Breast epithelium (tissue), 4 donors: ENCODE measurements at regions not wholly inside any gene's neighbourhood (a gene's known extent, or its start where the extent isn't known, plus 50 kb on each side); places are given as distances from the start of the nearest gene placed in this dataset.

Experiments used
- DNase-seq, 2 donors: peaks; one replicate each; pipeline ENCODE4 v3.0.0-alpha.2; 2019; ENCODE audit warnings: low spot score in 2 of 2
- H3K27ac ChIP-seq, 2 donors: fragments of 200-600 bp; sonication (generic) in 1 of 2; one replicate each; pipeline ENCODE4 v1.5.1; 2016 to 2019; ENCODE audit warnings: mild to moderate bottlenecking in 1 of 2
- H3K27me3 ChIP-seq, 2 donors: fragments of 200-600 bp; sonication (generic) in 1 of 2; one replicate each; pipeline versions ENCODE4 v1.5.1 to v1.6.0; 2017 to 2019; ENCODE audit warnings: control low read depth in 1 of 2, mild to moderate bottlenecking in 1 of 2
- H3K36me3 ChIP-seq: fragments of 200-600 bp; one replicate; pipeline ENCODE4 v1.5.1; 2019
- H3K4me1 ChIP-seq, 2 donors: fragments of 200-600 bp; sonication (generic); one replicate each; pipeline ENCODE4 v1.5.1; 2016 to 2019; ENCODE audit warnings: control low read depth in 1 of 2
- H3K4me3 ChIP-seq, 3 donors: fragments of 200-600 bp; sonication (generic); 1 replicate in 2 of 3; 2 replicates in 1 of 3; pipeline ENCODE4 v1.5.1; 2016 to 2019; ENCODE audit warnings: mild to moderate bottlenecking in 3 of 3, moderate library complexity in 2 of 3
- H3K9me3 ChIP-seq, 2 donors: fragments of 200-600 bp; sonication (generic) in 1 of 2; one replicate each; pipeline ENCODE4 v1.5.1; 2016 to 2019; ENCODE audit warnings: control low read depth in 1 of 2
- CTCF ChIP-seq, 3 donors: fragments of 450-650 bp; IDR thresholded peaks; one replicate each; pipeline ENCODE4 v1.5.1; 2016 to 2017; ENCODE audit warnings: antibody characterized with exemption in 3 of 3, mild to moderate bottlenecking in 3 of 3, moderate library complexity in 3 of 3
- POLR2A ChIP-seq: fragments of 450-650 bp; IDR thresholded peaks from one replicate; pipeline ENCODE4 v1.6.1; 2016; ENCODE audit warnings: antibody characterized with exemption, mild to moderate bottlenecking, moderate library complexity
- POLR2AphosphoS5 ChIP-seq, 3 donors: sonication (generic); formaldehyde crosslinking; IDR thresholded peaks; one replicate each; pipeline ENCODE4 v1.6.1; 2017; ENCODE audit warnings: antibody characterized with exemption in 3 of 3
- intact Hi-C: fragments of 100-400 bp; cut with DNase I; formaldehyde crosslinking; loops from one replicate; pipeline ENCODE4 v1.15.1; 2023; ENCODE audit warnings: low total_unique reads

GRCh38 chr12:107500307-107500706 is 185.3 kb upstream of the PWP1 start:
- intact Hi-C loops = no loop called here
- no peak for TF ChIP-seq POLR2A
- TF ChIP-seq CTCF (IDR thresholded peaks at IDR 0.05) = no peak
- TF ChIP-seq POLR2AphosphoS5 (IDR thresholded peaks at IDR 0.05) = no peak
- no peak for DNase-seq
- Histone ChIP-seq H3K4me1 (no peaks in the 10 kb centered on the region), H3K9me3 (no peaks in the 10 kb centered on the region), H3K27me3 (no peaks in the 10 kb centered on the region), H3K4me3 (no peak overlapping the region), H3K27ac (no peak overlapping the region), H3K36me3 (no peaks in the 10 kb centered on the region)

- H3K4me1 ChIP-seq = no peaks in the 10 kb centered on the region
- H3K27me3 ChIP-seq = no peaks in the 10 kb centered on the region
- TF ChIP-seq POLR2A (no peak), POLR2AphosphoS5 (IDR thresholded peaks at IDR 0.05) (no peak), CTCF (IDR thresholded peaks at IDR 0.05) (no peak)
- no peaks in the 10 kb centered on the region for H3K9me3 ChIP-seq
- H3K4me3 ChIP-seq = no peak overlapping the region
- no peak for DNase-seq
- no peaks in the 10 kb centered on the region for H3K36me3 ChIP-seq
- intact Hi-C loops = no loop called here
- no peak overlapping the region for H3K27ac ChIP-seq
These were observed 183.9 kb upstream of the PWP1 start for GRCh38 chr12:107501681-107502080.

GRCh38 chr12:107503129-107503855 is 182.3 kb upstream of the PWP1 start:
- Histone ChIP-seq H3K27me3 (no peaks in the 10 kb centered on the region), H3K4me1 (no peaks in the 10 kb centered on the region), H3K4me3 (no peak overlapping the region), H3K36me3 (no peaks in the 10 kb centered on the region), H3K9me3 (no peaks in the 10 kb centered on the region), H3K27ac (no peak overlapping the region)
- DNase-seq = no peak
- intact Hi-C loops = no loop called here
- no peak for TF ChIP-seq POLR2A

- TF ChIP-seq CTCF (IDR thresholded peaks at IDR 0.05) (no peak), POLR2A (no peak), POLR2AphosphoS5 (IDR thresholded peaks at IDR 0.05) (no peak)
- no peaks in the 10 kb centered on the region for H3K9me3 ChIP-seq
- no peaks in the 10 kb centered on the region for H3K27me3 ChIP-seq
These were observed 181.4 kb upstream of the PWP1 start for GRCh38 chr12:107503887-107504885.

GRCh38 chr12:107509421-107509820 is 176.2 kb upstream of the PWP1 start:
- H3K9me3 ChIP-seq = no peaks in the 10 kb centered on the region
- no peaks in the 10 kb centered on the region for H3K4me1 ChIP-seq
- H3K27me3 ChIP-seq = no peaks in the 10 kb centered on the region
- no peak overlapping the region for H3K4me3 ChIP-seq
- DNase-seq = no peak
- no peak overlapping the region for H3K27ac ChIP-seq
- intact Hi-C loops = no loop called here
- TF ChIP-seq POLR2A (no peak), CTCF (IDR thresholded peaks at IDR 0.05) (no peak), POLR2AphosphoS5 (IDR thresholded peaks at IDR 0.05) (no peak)
- H3K36me3 ChIP-seq = no peaks in the 10 kb centered on the region

More at GRCh38 chr12:107503887-107504885, 181.4 kb upstream of the PWP1 start:
- H3K36me3 ChIP-seq = no peaks in the 10 kb centered on the region
- intact Hi-C loops = no loop called here
- H3K4me3 ChIP-seq = no peak overlapping the region
- DNase-seq = no peak
- H3K27ac ChIP-seq = no peak overlapping the region
- no peaks in the 10 kb centered on the region for H3K4me1 ChIP-seq
